ENCODE measurements at regions not wholly inside any gene's neighbourhood (a gene's known extent, or its start where the extent isn't known, plus 50 kb on each side); places are given as distances from the start of the nearest gene placed in this dataset.

DNA sequence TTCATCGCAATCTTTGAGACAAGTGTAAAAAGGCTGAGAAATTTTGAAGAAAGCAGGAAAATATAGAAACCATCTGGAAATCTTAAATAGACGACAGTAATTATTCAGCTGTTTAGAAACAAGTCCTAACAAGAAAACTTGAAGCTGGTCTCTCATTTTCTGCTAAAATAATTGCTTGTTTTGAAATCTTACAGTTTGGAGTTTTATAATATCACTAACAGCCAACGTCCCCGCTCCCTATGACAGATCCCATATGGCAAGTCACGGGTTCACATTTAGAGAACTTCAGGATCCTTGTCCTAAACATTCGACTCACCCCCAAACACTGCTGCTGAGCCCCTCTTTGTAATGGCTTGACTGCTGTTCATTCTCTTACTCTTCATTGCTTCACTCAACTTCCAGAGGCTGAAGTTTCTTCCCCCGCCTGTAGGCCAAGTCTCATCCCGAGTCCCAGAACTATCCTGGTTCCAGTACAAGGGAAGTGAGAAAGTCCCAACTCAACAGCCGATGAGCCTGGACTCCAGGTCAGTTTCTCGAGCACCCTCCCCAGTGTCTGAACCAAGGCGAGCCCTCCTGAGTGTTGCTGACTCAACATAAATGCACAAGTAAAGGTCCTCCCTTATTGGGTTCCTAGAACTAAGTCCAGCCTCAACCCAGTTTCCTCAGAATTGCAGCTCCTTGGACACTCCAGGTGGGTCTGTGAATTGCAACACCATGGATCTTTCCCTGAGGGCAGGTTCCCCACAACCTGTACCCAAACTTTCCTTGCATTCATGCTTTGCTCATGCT is 93.4 kb upstream of the BACE2 start:
- TF ChIP-seq, protein P1, sequence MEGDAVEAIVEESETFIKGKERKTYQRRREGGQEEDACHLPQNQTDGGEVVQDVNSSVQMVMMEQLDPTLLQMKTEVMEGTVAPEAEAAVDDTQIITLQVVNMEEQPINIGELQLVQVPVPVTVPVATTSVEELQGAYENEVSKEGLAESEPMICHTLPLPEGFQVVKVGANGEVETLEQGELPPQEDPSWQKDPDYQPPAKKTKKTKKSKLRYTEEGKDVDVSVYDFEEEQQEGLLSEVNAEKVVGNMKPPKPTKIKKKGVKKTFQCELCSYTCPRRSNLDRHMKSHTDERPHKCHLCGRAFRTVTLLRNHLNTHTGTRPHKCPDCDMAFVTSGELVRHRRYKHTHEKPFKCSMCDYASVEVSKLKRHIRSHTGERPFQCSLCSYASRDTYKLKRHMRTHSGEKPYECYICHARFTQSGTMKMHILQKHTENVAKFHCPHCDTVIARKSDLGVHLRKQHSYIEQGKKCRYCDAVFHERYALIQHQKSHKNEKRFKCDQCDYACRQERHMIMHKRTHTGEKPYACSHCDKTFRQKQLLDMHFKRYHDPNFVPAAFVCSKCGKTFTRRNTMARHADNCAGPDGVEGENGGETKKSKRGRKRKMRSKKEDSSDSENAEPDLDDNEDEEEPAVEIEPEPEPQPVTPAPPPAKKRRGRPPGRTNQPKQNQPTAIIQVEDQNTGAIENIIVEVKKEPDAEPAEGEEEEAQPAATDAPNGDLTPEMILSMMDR (IDR thresholded peaks at IDR 0.05), result no peak
- TF ChIP-seq POLR2AphosphoS5 (IDR thresholded peaks at IDR 0.05) (no peak), POLR2A (IDR thresholded peaks at IDR 0.05; ENCODE audit: low read depth) (no peak), EP300 (IDR thresholded peaks at IDR 0.05) (no peak)
